Muscle layer of duodenum (tissue), 2 donors: ENCODE measurements at regions not wholly inside any gene's neighbourhood (a gene's known extent, or its start where the extent isn't known, plus 50 kb on each side); places are given as distances from the start of the nearest gene placed in this dataset.
"Not testable (repeated sequence)": the region's sequence is repeated elsewhere in the genome, so short reads cannot be mapped to it uniquely, and the experiment has no call there.

Experiments
- H3K27ac ChIP-seq: one replicate; pipeline ENCODE4 v1.7.0; 2013; ENCODE audit warnings: mild to moderate bottlenecking, low read length
- H3K27me3 ChIP-seq: one replicate; pipeline ENCODE4 v1.7.0; 2013; ENCODE audit warnings: low read depth, mild to moderate bottlenecking, control low read depth, low read length
- H3K36me3 ChIP-seq, 2 donors: one replicate each; pipeline ENCODE4 v1.7.0; 2013; ENCODE audit warnings: low read length in 2 of 2, control low read depth in 1 of 2, mild to moderate bottlenecking in 1 of 2; ENCODE audit not compliant: insufficient read depth in 2 of 2, control insufficient read depth in 1 of 2
- H3K4me1 ChIP-seq, 2 donors: one replicate each; pipeline ENCODE4 v1.7.0; 2013; ENCODE audit warnings: low read length in 2 of 2, mild to moderate bottlenecking in 2 of 2, control low read depth in 1 of 2, moderate library complexity in 1 of 2; ENCODE audit not compliant: insufficient read depth in 2 of 2, control insufficient read depth in 1 of 2
- H3K4me3 ChIP-seq, 2 donors: one replicate each; pipeline ENCODE4 v1.7.0; 2013; ENCODE audit warnings: low read length in 2 of 2, low read depth in 1 of 2, mild to moderate bottlenecking in 1 of 2
- H3K9me3 ChIP-seq, 2 donors: one replicate each; pipeline ENCODE4 v1.7.0; 2013; ENCODE audit warnings: low read length in 2 of 2, control low read depth in 1 of 2, mild to moderate bottlenecking in 1 of 2; ENCODE audit not compliant: control insufficient read depth in 1 of 2
- donor health status: healthy.

GRCh38 chr3:146382386-146382785 lies 87.0 kb downstream of the PLSCR2 start:
- Histone ChIP-seq H3K4me1 (no peaks in the 10 kb centered on the region), H3K4me3 (no peak overlapping the region)

GRCh38 chr3:146380046-146380445 lies 89.3 kb downstream of the PLSCR2 start:
- Histone ChIP-seq H3K4me3 (no peak overlapping the region), H3K4me1 (no peaks in the 10 kb centered on the region), H3K36me3 (no peaks in the 10 kb centered on the region), H3K9me3 (no peaks in the 10 kb centered on the region), H3K27me3 (no peaks in the 10 kb centered on the region), H3K27ac (no peak overlapping the region)

More at GRCh38 chr3:146382386-146382785, 87.0 kb downstream of the PLSCR2 start:
- Histone ChIP-seq H3K27ac (no peak overlapping the region), H3K9me3 (no peaks in the 10 kb centered on the region), H3K27me3 (no peaks in the 10 kb centered on the region), H3K36me3 (no peaks in the 10 kb centered on the region)

DNA sequence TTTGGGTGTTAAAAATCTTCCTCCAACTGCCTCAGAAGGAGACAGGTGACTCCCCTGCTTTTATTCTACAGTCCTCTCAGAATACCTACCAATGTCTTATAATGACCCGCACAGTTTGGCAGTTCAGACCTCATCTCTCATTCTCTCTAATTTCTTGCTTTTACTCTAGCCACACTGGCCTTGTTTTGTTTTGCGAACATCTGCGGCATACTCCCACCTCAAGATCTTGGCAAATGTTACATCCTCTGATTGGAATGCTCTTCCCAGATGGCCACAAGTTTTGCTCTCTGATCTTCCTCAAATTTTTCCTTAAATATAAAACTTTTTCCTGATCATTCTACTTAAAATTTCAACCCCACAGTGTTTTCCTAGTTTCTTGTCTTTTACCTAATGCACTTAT lies 94.1 kb downstream of the PLSCR2 start:
- Histone ChIP-seq H3K27me3 (no peaks in the 10 kb centered on the region), H3K36me3 (no peaks in the 10 kb centered on the region), H3K4me1 (no peaks in the 10 kb centered on the region), H3K9me3 (peaks cover 0 to 13% of the 10 kb centered on the region in 2 donors), H3K27ac (no peak overlapping the region), H3K4me3 (no peak overlapping the region)

DNA sequence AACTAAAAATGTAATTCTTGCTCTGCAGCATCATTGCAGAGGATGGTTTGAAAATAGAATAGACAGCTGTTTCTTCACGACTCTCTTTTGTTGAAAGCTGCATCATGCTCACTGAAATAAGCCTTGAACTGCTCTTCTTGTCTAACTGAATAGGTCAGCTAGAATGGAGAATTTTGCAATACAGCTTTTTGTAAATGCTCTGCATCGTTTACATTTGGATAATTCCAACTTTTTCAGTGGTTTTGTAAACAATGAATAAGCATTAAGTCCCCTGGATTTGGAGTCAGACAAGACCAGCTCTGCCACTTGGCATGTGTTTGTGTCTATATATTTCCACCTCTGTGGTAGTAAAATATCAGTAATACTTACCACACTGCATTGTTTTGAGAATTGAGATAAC lies 95.2 kb downstream of the PLSCR2 start:
- no peak overlapping the region for H3K27ac ChIP-seq
- H3K4me3 ChIP-seq: no peak overlapping the region
- no peaks in the 10 kb centered on the region for H3K36me3 ChIP-seq
- no peaks in the 10 kb centered on the region for H3K27me3 ChIP-seq
- no peaks in the 10 kb centered on the region for H3K4me1 ChIP-seq
- H3K9me3 ChIP-seq: peaks cover 0 to 13% of the 10 kb centered on the region in 2 donors

- H3K4me3 ChIP-seq: no peak overlapping the region
- no peaks in the 10 kb centered on the region for H3K4me1 ChIP-seq
- H3K36me3 ChIP-seq: no peaks in the 10 kb centered on the region
- H3K27ac ChIP-seq: no peak overlapping the region
- peaks cover 0 to 13% of the 10 kb centered on the region in 2 donors for H3K9me3 ChIP-seq
- no peaks in the 10 kb centered on the region for H3K27me3 ChIP-seq
Measured at GRCh38 chr3:146371902-146372301, 97.5 kb downstream of the PLSCR2 start.

- H3K4me3 ChIP-seq: no peak overlapping the region
Measured at GRCh38 chr3:146368882-146369523, 100.4 kb downstream of the PLSCR2 start.

DNA sequence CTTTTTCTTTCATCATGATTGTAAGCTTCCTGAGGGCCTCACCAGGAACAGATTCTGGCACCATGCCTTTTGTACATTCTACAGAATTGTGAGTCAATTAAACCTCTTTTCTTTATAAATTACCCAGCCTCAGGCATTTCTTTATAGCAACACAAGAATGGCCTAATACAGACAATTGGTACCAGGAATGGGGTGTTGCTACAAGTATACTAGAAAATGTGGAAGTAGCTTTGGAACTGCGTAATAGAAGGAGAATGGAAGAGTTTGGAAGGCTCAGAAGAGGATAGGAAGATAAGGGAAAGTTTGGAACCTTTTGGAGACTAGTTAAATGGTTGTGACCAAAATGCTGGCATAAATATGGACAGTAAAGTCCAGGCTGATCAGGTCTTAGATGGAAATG lies 108.9 kb upstream of the PLSCR4 start:
- Histone ChIP-seq H3K4me3 (no peak overlapping the region), H3K4me1 (no peaks in the 10 kb centered on the region), H3K36me3 (no peaks in the 10 kb centered on the region), H3K27ac (no peak overlapping the region), H3K9me3 (no peaks in the 10 kb centered on the region), H3K27me3 (no peaks in the 10 kb centered on the region)

More at GRCh38 chr3:146368882-146369523, 100.4 kb downstream of the PLSCR2 start:
- no peaks in the 10 kb centered on the region for H3K27me3 ChIP-seq
- no peak overlapping the region for H3K27ac ChIP-seq
- H3K9me3 ChIP-seq: peaks cover 0 to 13% of the 10 kb centered on the region in 2 donors
- H3K36me3 ChIP-seq: no peaks in the 10 kb centered on the region
- no peaks in the 10 kb centered on the region for H3K4me1 ChIP-seq

GRCh38 chr3:146354421-146354820 lies 103.5 kb upstream of the PLSCR4 start:
- H3K9me3 ChIP-seq: not testable (repeated sequence)

GRCh38 chr3:146350852-146351251 lies 99.9 kb upstream of the PLSCR4 start:
- Histone ChIP-seq H3K36me3 (no peaks in the 10 kb centered on the region), H3K27me3 (no peaks in the 10 kb centered on the region), H3K4me1 (no peaks in the 10 kb centered on the region), H3K4me3 (no peak overlapping the region), H3K27ac (no peak overlapping the region), H3K9me3 (no peaks in the 10 kb centered on the region)

More at GRCh38 chr3:146354421-146354820, 103.5 kb upstream of the PLSCR4 start:
- H3K4me1 ChIP-seq, H3K4me3 ChIP-seq, H3K27me3 ChIP-seq, H3K36me3 ChIP-seq, H3K27ac ChIP-seq: not testable (repeated sequence)

- no peaks in the 10 kb centered on the region for H3K36me3 ChIP-seq
- H3K9me3 ChIP-seq: no peaks in the 10 kb centered on the region
- H3K27me3 ChIP-seq: no peaks in the 10 kb centered on the region
- no peak overlapping the region for H3K27ac ChIP-seq
- no peak overlapping the region for H3K4me3 ChIP-seq
- H3K4me1 ChIP-seq: no peaks in the 10 kb centered on the region
Measured at GRCh38 chr3:146345900-146346299, 95.0 kb upstream of the PLSCR4 start.

- Histone ChIP-seq H3K36me3 (no peaks in the 10 kb centered on the region), H3K27me3 (no peaks in the 10 kb centered on the region), H3K4me3 (no peak overlapping the region), H3K9me3 (no peaks in the 10 kb centered on the region), H3K27ac (no peak overlapping the region), H3K4me1 (no peaks in the 10 kb centered on the region)
Measured at GRCh38 chr3:146343551-146343950, 92.6 kb upstream of the PLSCR4 start.

GRCh38 chr3:146342989-146343388 lies 92.1 kb upstream of the PLSCR4 start:
- Histone ChIP-seq H3K36me3 (no peaks in the 10 kb centered on the region), H3K27me3 (no peaks in the 10 kb centered on the region), H3K4me3 (no peak overlapping the region), H3K9me3 (no peaks in the 10 kb centered on the region), H3K27ac (no peak overlapping the region), H3K4me1 (no peaks in the 10 kb centered on the region)
